Colonic mucosa (tissue), 4 donors: ENCODE measurements at regions not wholly inside any gene's neighbourhood (a gene's known extent, or its start where the extent isn't known, plus 50 kb on each side); places are given as distances from the start of the nearest gene placed in this dataset.

ENCODE experiments used
- DNase-seq: peaks from one replicate; pipeline ENCODE4 v3.0.0-alpha.2; 2020
- H3K27ac ChIP-seq: fragments of 200-600 bp; one replicate; pipeline ENCODE4 v1.8.0; 2021
- H3K27me3 ChIP-seq: fragments of 200-600 bp; one replicate; pipeline ENCODE4 v1.8.0; 2021
- H3K36me3 ChIP-seq: fragments of 200-600 bp; one replicate; pipeline ENCODE4 v1.8.0; 2021
- H3K4me1 ChIP-seq: fragments of 200-600 bp; one replicate; pipeline ENCODE4 v1.8.0; 2021; ENCODE audit warnings: mild to moderate bottlenecking
- H3K4me3 ChIP-seq: fragments of 200-600 bp; one replicate; pipeline ENCODE4 v1.8.0; 2021
- H3K9ac ChIP-seq, 2 donors: one replicate each; pipeline ENCODE4 v1.7.0; 2013; ENCODE audit warnings: control low read depth in 2 of 2, low read depth in 2 of 2, low read length in 2 of 2
- H3K9me3 ChIP-seq: fragments of 200-600 bp; one replicate; pipeline ENCODE4 v1.8.0; 2021
- CTCF ChIP-seq: fragments of 200-600 bp; IDR thresholded peaks from one replicate; pipeline ENCODE4 v1.8.0; 2022; ENCODE audit warnings: antibody characterized with exemption, mild to moderate bottlenecking
- intact Hi-C: fragments of 100-400 bp; cut with DNase I; formaldehyde crosslinking; loops from one replicate; pipeline ENCODE4 v1.14.1; 2022
- donor health status: healthy.
- donor health status: DM: no; HTN: no; CAD: no.
- donor health status: DM: no; HTN: no; CAD: no.

GRCh38 chr5:88117546-88117945 lies 151.1 kb downstream of the TMEM161B start:
- Histone ChIP-seq H3K27me3 (no peaks in the 10 kb centered on the region), H3K9ac (no peak overlapping the region), H3K36me3 (no peaks in the 10 kb centered on the region), H3K4me3 (no peak overlapping the region), H3K9me3 (no peaks in the 10 kb centered on the region), H3K4me1 (no peaks in the 10 kb centered on the region), H3K27ac (no peak overlapping the region)
- no peak for TF ChIP-seq CTCF
- DNase-seq = no peak
- intact Hi-C loops = no loop called here

GRCh38 chr5:88116396-88116795 lies 152.2 kb downstream of the TMEM161B start:
- Histone ChIP-seq H3K9ac (no peak overlapping the region), H3K36me3 (no peaks in the 10 kb centered on the region), H3K4me1 (no peaks in the 10 kb centered on the region), H3K27ac (no peak overlapping the region), H3K9me3 (no peaks in the 10 kb centered on the region), H3K4me3 (no peak overlapping the region), H3K27me3 (no peaks in the 10 kb centered on the region)
- TF ChIP-seq CTCF = no peak
- intact Hi-C loops = no loop called here
- no peak for DNase-seq

GRCh38 chr5:88115211-88115610 lies 153.4 kb downstream of the TMEM161B start:
- intact Hi-C loops = no loop called here
- DNase-seq = no peak
- Histone ChIP-seq H3K27me3 (no peaks in the 10 kb centered on the region), H3K9me3 (no peaks in the 10 kb centered on the region), H3K36me3 (no peaks in the 10 kb centered on the region), H3K4me1 (no peaks in the 10 kb centered on the region), H3K27ac (no peak overlapping the region), H3K9ac (no peak overlapping the region), H3K4me3 (no peak overlapping the region)
- no peak for TF ChIP-seq CTCF

- Histone ChIP-seq H3K9ac (no peak overlapping the region), H3K27me3 (no peaks in the 10 kb centered on the region), H3K36me3 (no peaks in the 10 kb centered on the region), H3K4me3 (no peak overlapping the region), H3K27ac (no peak overlapping the region), H3K9me3 (no peaks in the 10 kb centered on the region), H3K4me1 (no peaks in the 10 kb centered on the region)
- intact Hi-C loops = no loop called here
- no peak for TF ChIP-seq CTCF
- DNase-seq = no peak
Measured at GRCh38 chr5:88113429-88113828, 155.2 kb downstream of the TMEM161B start.

- H3K36me3 ChIP-seq = no peaks in the 10 kb centered on the region
- no peak overlapping the region for H3K4me3 ChIP-seq
- H3K9ac ChIP-seq = no peak overlapping the region
- no peaks in the 10 kb centered on the region for H3K4me1 ChIP-seq
- no peak for DNase-seq
- no peaks in the 10 kb centered on the region for H3K9me3 ChIP-seq
- no peaks in the 10 kb centered on the region for H3K27me3 ChIP-seq
- H3K27ac ChIP-seq = no peak overlapping the region
- no peak for TF ChIP-seq CTCF
- intact Hi-C loops = no loop called here
Measured at GRCh38 chr5:88109818-88110217, 158.8 kb downstream of the TMEM161B start.
